ENCODE measurements at regions not wholly inside any gene's neighbourhood (a gene's known extent, or its start where the extent isn't known, plus 50 kb on each side); places are given as distances from the start of the nearest gene placed in this dataset.
"Not testable (repeated sequence)": the region's sequence is repeated elsewhere in the genome, so short reads cannot be mapped to it uniquely, and the experiment has no call there.

- not testable (repeated sequence) for H3K56ac ChIP-seq (ENCODE audit: insufficient read length, low read depth, low read length); H3K4me2 ChIP-seq (ENCODE audit: insufficient read depth, insufficient read length, low read length); H3K79me1 ChIP-seq (ENCODE audit: insufficient read depth, low read depth, low read length, poor library complexity, severe bottlenecking); H3K9me3 ChIP-seq (ENCODE audit: control insufficient read depth, low read depth, low read length); H3K18ac ChIP-seq (ENCODE audit: insufficient read length, low read depth, low read length); H3K23ac ChIP-seq (ENCODE audit: insufficient read length, low read depth, low read length); H2BK120ac ChIP-seq (ENCODE audit: low read depth, low read length, poor library complexity, severe bottlenecking); H2AK5ac ChIP-seq (ENCODE audit: insufficient read length, low read length); H3K27me3 ChIP-seq (ENCODE audit: insufficient read depth, low read length); H3K27ac ChIP-seq (ENCODE audit: insufficient read length, low read depth, low read length); H3T11ph ChIP-seq (ENCODE audit: low read length); H3K23me2 ChIP-seq (ENCODE audit: insufficient read length, low read depth, low read length, poor library complexity, severe bottlenecking); H3K14ac ChIP-seq (ENCODE audit: insufficient read depth, low read length); H4K20me1 ChIP-seq (ENCODE audit: control insufficient read depth, insufficient read depth, insufficient read length); H4K8ac ChIP-seq (replicated peaks; ENCODE audit: insufficient read length, low read depth, low read length); H3K79me2 ChIP-seq (ENCODE audit: insufficient read depth, low read length); H2BK12ac ChIP-seq (ENCODE audit: insufficient read length, low read depth, low read length); H2BK20ac ChIP-seq (ENCODE audit: low read depth, low read length, poor library complexity, severe bottlenecking); H3K4ac ChIP-seq (ENCODE audit: low read depth, low read length); H4K5ac ChIP-seq (ENCODE audit: insufficient read length, low read depth, low read length); H2AFZ ChIP-seq (ENCODE audit: low read length); H3K9ac ChIP-seq (ENCODE audit: extremely low read depth, insufficient read length, low read length); H3K4me1 ChIP-seq (ENCODE audit: insufficient read depth, low read length); H2BK5ac ChIP-seq (ENCODE audit: insufficient read length, low read length); H2BK15ac ChIP-seq (ENCODE audit: low read depth, low read length); H4K91ac ChIP-seq (ENCODE audit: insufficient read length, low read depth, low read length)
- Mint-ChIP-seq H3K27ac (peak overlapping the region in 1 of 3 experiments; percentile 93; a peak in 1 of 7 replicates), H3K4me3 (peak overlapping the region in 1 of 2 experiments; percentile 50; a peak in 3 of 5 replicates), H3K9me3 (peaks cover 17 to 19% of the 10 kb centered on the region in 2 experiments), H3K27me3 (ENCODE audit: low read depth) (peaks cover 26% of the 10 kb centered on the region), H3K36me3 (ENCODE audit: insufficient read depth in 1 of 3, low read depth in 3 of 3) (peaks cover 3 to 20% (median 15%) of the 10 kb centered on the region in 3 experiments; a peak in 6 of 7 replicates), H3K4me1 (peaks cover 26 to 34% of the 10 kb centered on the region in 2 experiments)
- WGBS (ENCODE audit: extremely low coverage, insufficient read length, low lambda C conversion rate): no CpG with 5 or more reads among the region's 32 CpGs
- peak; percentile 53 for DNase-seq
These were observed 123.8 kb upstream of the ZNF469 start for GRCh38 chr16:88258764-88259525.

GRCh38 chr16:88259538-88259937, 123.2 kb upstream of the ZNF469 start:
- H4K91ac ChIP-seq (ENCODE audit: insufficient read length, low read depth, low read length); H4K8ac ChIP-seq (replicated peaks; ENCODE audit: insufficient read length, low read depth, low read length); H3K79me1 ChIP-seq (ENCODE audit: insufficient read depth, low read depth, low read length, poor library complexity, severe bottlenecking); H3K23ac ChIP-seq (ENCODE audit: insufficient read length, low read depth, low read length); H2BK5ac ChIP-seq (ENCODE audit: insufficient read length, low read length); H2AFZ ChIP-seq (ENCODE audit: low read length); H3K4me2 ChIP-seq (ENCODE audit: insufficient read depth, insufficient read length, low read length); H4K5ac ChIP-seq (ENCODE audit: insufficient read length, low read depth, low read length); H3K56ac ChIP-seq (ENCODE audit: insufficient read length, low read depth, low read length); H2BK20ac ChIP-seq (ENCODE audit: low read depth, low read length, poor library complexity, severe bottlenecking); H2AK5ac ChIP-seq (ENCODE audit: insufficient read length, low read length); DNase-seq; H2BK15ac ChIP-seq (ENCODE audit: low read depth, low read length); H2BK12ac ChIP-seq (ENCODE audit: insufficient read length, low read depth, low read length); H3K18ac ChIP-seq (ENCODE audit: insufficient read length, low read depth, low read length); H3K4me1 ChIP-seq (ENCODE audit: insufficient read depth, low read length); H3K9me3 ChIP-seq (ENCODE audit: control insufficient read depth, low read depth, low read length); H3K9ac ChIP-seq (ENCODE audit: extremely low read depth, insufficient read length, low read length); H3K23me2 ChIP-seq (ENCODE audit: insufficient read length, low read depth, low read length, poor library complexity, severe bottlenecking); H3K79me2 ChIP-seq (ENCODE audit: insufficient read depth, low read length); H3K27ac ChIP-seq (ENCODE audit: insufficient read length, low read depth, low read length); H4K20me1 ChIP-seq (ENCODE audit: control insufficient read depth, insufficient read depth, insufficient read length); H3K4ac ChIP-seq (ENCODE audit: low read depth, low read length); H2BK120ac ChIP-seq (ENCODE audit: low read depth, low read length, poor library complexity, severe bottlenecking); H3T11ph ChIP-seq (ENCODE audit: low read length); H3K27me3 ChIP-seq (ENCODE audit: insufficient read depth, low read length); H3K14ac ChIP-seq (ENCODE audit: insufficient read depth, low read length): not testable (repeated sequence)
- Mint-ChIP-seq H3K9me3 (peaks cover 17 to 19% of the 10 kb centered on the region in 2 experiments), H3K27ac (peak overlapping the region in 2 of 3 experiments; percentile 82 to 93; a peak in 4 of 7 replicates), H3K36me3 (ENCODE audit: insufficient read depth in 1 of 3, low read depth in 3 of 3) (peaks cover 3 to 20% (median 15%) of the 10 kb centered on the region in 3 experiments; a peak in 6 of 7 replicates), H3K4me1 (peaks cover 26 to 37% of the 10 kb centered on the region in 2 experiments), H3K27me3 (ENCODE audit: low read depth) (peaks cover 26% of the 10 kb centered on the region), H3K4me3 (peak overlapping the region in 1 of 2 experiments; percentile 50; a peak in 2 of 5 replicates)
- WGBS (ENCODE audit: extremely low coverage, insufficient read length, low lambda C conversion rate): no CpG with 5 or more reads among the region's 10 CpGs

Data from H9 (cell line).